Left hindlimb (tissue), 1 donor: ENCODE measurements at regions not wholly inside any gene's neighbourhood (a gene's known extent, or its start where the extent isn't known, plus 50 kb on each side); places are given as distances from the start of the nearest gene placed in this dataset.
"Not testable (repeated sequence)": the region's sequence is repeated elsewhere in the genome, so short reads cannot be mapped to it uniquely, and the experiment has no call there.

Experiments used
- DNase-seq: peaks from one replicate; pipeline ENCODE4 v3.0.0-alpha.2; 2018

GRCh38 chr17:83019376-83019775, 60.0 kb upstream of the METRNL start:
- DNase-seq, result no peak

- DNase-seq, result no peak
Observed at GRCh38 chr17:83024218-83024971, 55.0 kb upstream of the METRNL start.

GRCh38 chr17:83025636-83026280, 53.7 kb upstream of the METRNL start:
- no peak for DNase-seq

GRCh38 chr17:83026311-83026811, 53.0 kb upstream of the METRNL start:
- DNase-seq, result no peak

- DNase-seq, result not testable (repeated sequence)
Observed at GRCh38 chr17:83026921-83027320, 52.5 kb upstream of the METRNL start.

- no peak for DNase-seq
Observed at GRCh38 chr17:83028851-83029250, 50.6 kb upstream of the METRNL start.

- no peak for DNase-seq
Observed at GRCh38 chr17:83029571-83029970, 49.8 kb upstream of the METRNL start.
